ENCODE measurements at regions not wholly inside any gene's neighbourhood (a gene's known extent, or its start where the extent isn't known, plus 50 kb on each side); places are given as distances from the start of the nearest gene placed in this dataset.
A peak's percentile ranks its signal among the peaks of the same experiment; 100 is the strongest.

- H3K27ac ChIP-seq, result no peak overlapping the region
- no peak for DNase-seq
- TF ChIP-seq CTCF (IDR thresholded peaks at IDR 0.05) (no peak), POLR2A (IDR thresholded peaks at IDR 0.05) (no peak)
- no peaks in the 10 kb centered on the region for H3K36me3 ChIP-seq
- no peaks in the 10 kb centered on the region for H3K4me1 ChIP-seq
- no peak overlapping the region for H3K4me3 ChIP-seq
- no peaks in the 10 kb centered on the region for H3K9me3 ChIP-seq
- H3K27me3 ChIP-seq, result no peaks in the 10 kb centered on the region
These were observed 280.7 kb downstream of the LPIN1 start for GRCh38 chr2:12027136-12027535.

GRCh38 chr2:12031866-12032265 is 285.4 kb downstream of the LPIN1 start:
- H3K27me3 ChIP-seq, result no peaks in the 10 kb centered on the region
- H3K4me1 ChIP-seq, result no peaks in the 10 kb centered on the region
- TF ChIP-seq CTCF (IDR thresholded peaks at IDR 0.05) (no peak), POLR2A (IDR thresholded peaks at IDR 0.05) (no peak)
- no peaks in the 10 kb centered on the region for H3K9me3 ChIP-seq
- H3K4me3 ChIP-seq, result no peak overlapping the region
- H3K27ac ChIP-seq, result peak overlapping the region in 1 of 4 donors; percentile 46
- no peaks in the 10 kb centered on the region for H3K36me3 ChIP-seq
- DNase-seq, result no peak

GRCh38 chr2:12032398-12032797 is 286.0 kb downstream of the LPIN1 start:
- TF ChIP-seq CTCF (IDR thresholded peaks at IDR 0.05), result peak in 1 of 6 experiments; percentile 13
- no peak for TF ChIP-seq POLR2A (IDR thresholded peaks at IDR 0.05)
- Histone ChIP-seq H3K4me1 (no peaks in the 10 kb centered on the region), H3K36me3 (no peaks in the 10 kb centered on the region), H3K27ac (peak overlapping the region in 1 of 4 donors; percentile 46), H3K27me3 (no peaks in the 10 kb centered on the region), H3K9me3 (no peaks in the 10 kb centered on the region), H3K4me3 (no peak overlapping the region)
- DNase-seq, result peak in 2 of 3 donors; percentile 47 to 52

GRCh38 chr2:12032975-12033374 is 286.5 kb downstream of the LPIN1 start:
- no peak for TF ChIP-seq CTCF (IDR thresholded peaks at IDR 0.05)
- no peak for TF ChIP-seq POLR2A (IDR thresholded peaks at IDR 0.05)
- Histone ChIP-seq H3K27me3 (no peaks in the 10 kb centered on the region), H3K27ac (no peak overlapping the region), H3K4me1 (no peaks in the 10 kb centered on the region), H3K4me3 (no peak overlapping the region), H3K9me3 (no peaks in the 10 kb centered on the region), H3K36me3 (no peaks in the 10 kb centered on the region)
- DNase-seq, result no peak

- no peaks in the 10 kb centered on the region for H3K9me3 ChIP-seq
- DNase-seq, result no peak
- no peaks in the 10 kb centered on the region for H3K36me3 ChIP-seq
- no peak overlapping the region for H3K27ac ChIP-seq
- no peaks in the 10 kb centered on the region for H3K27me3 ChIP-seq
- no peak overlapping the region for H3K4me3 ChIP-seq
- H3K4me1 ChIP-seq, result no peaks in the 10 kb centered on the region
- TF ChIP-seq POLR2A (IDR thresholded peaks at IDR 0.05), result no peak
- no peak for TF ChIP-seq CTCF (IDR thresholded peaks at IDR 0.05)
These were observed 287.1 kb downstream of the LPIN1 start for GRCh38 chr2:12033494-12033893.

- no peaks in the 10 kb centered on the region for H3K9me3 ChIP-seq
- H3K4me3 ChIP-seq, result no peak overlapping the region
- H3K27me3 ChIP-seq, result no peaks in the 10 kb centered on the region
- H3K27ac ChIP-seq, result no peak overlapping the region
- no peaks in the 10 kb centered on the region for H3K4me1 ChIP-seq
- DNase-seq, result no peak
- TF ChIP-seq CTCF (IDR thresholded peaks at IDR 0.05) (no peak), POLR2A (IDR thresholded peaks at IDR 0.05) (no peak)
- no peaks in the 10 kb centered on the region for H3K36me3 ChIP-seq
These were observed 287.9 kb downstream of the LPIN1 start for GRCh38 chr2:12034382-12034781.

All from Peyer's patch (tissue), 4 donors.